AG09309 (cell line): ENCODE measurements at regions not wholly inside any gene's neighbourhood (a gene's known extent, or its start where the extent isn't known, plus 50 kb on each side); places are given as distances from the start of the nearest gene placed in this dataset.
"Not testable (repeated sequence)": the region's sequence is repeated elsewhere in the genome, so short reads cannot be mapped to it uniquely, and the experiment has no call there.

ENCODE experiments used
- DNase-seq: peaks from one replicate; pipeline ENCODE4 v3.0.0-alpha.2; 2010; ENCODE audit warnings: low read depth
- H3K4me3 ChIP-seq: 2 replicates; pipeline ENCODE4 v1.5.1; 2011; ENCODE audit warnings: mild to moderate bottlenecking, low read depth, low read length, moderate library complexity; ENCODE audit not compliant: control insufficient read depth
- CTCF ChIP-seq: IDR thresholded peaks from 2 replicates; pipeline ENCODE4 v1.5.1; 2011; ENCODE audit warnings: mild to moderate bottlenecking, low read depth, low read length, inconsistent platforms; ENCODE audit not compliant: insufficient read depth, control insufficient read depth; ENCODE audit errors: missing control alignments

- H3K4me3 ChIP-seq = no peak overlapping the region
- TF ChIP-seq CTCF = no peak
- no peak for DNase-seq
Measured at GRCh38 chr1:121458291-121459048, 273.7 kb downstream of the SRGAP2C start.

- no peak for TF ChIP-seq CTCF
- H3K4me3 ChIP-seq = no peak overlapping the region
- DNase-seq = no peak
Measured at GRCh38 chr1:121459235-121459634, 274.5 kb downstream of the SRGAP2C start.

GRCh38 chr1:121469395-121469794 lies 284.6 kb downstream of the SRGAP2C start:
- DNase-seq, H3K4me3 ChIP-seq: not testable (repeated sequence)

GRCh38 chr1:121470401-121470800 lies 285.6 kb downstream of the SRGAP2C start:
- H3K4me3 ChIP-seq, DNase-seq: not testable (repeated sequence)

- DNase-seq = no peak
- no peak for TF ChIP-seq CTCF
- no peak overlapping the region for H3K4me3 ChIP-seq
Measured at GRCh38 chr1:121471523-121471922, 286.7 kb downstream of the SRGAP2C start.

- no peak overlapping the region for H3K4me3 ChIP-seq
- TF ChIP-seq CTCF = no peak
- no peak for DNase-seq
Measured at GRCh38 chr1:121472017-121472416, 287.2 kb downstream of the SRGAP2C start.

- H3K4me3 ChIP-seq = no peak overlapping the region
- DNase-seq = no peak
- TF ChIP-seq CTCF = no peak
Measured at GRCh38 chr1:121483234-121483633, 298.5 kb downstream of the SRGAP2C start.

- TF ChIP-seq CTCF = no peak
- H3K4me3 ChIP-seq = no peak overlapping the region
- DNase-seq = peak; percentile 90
Measured at GRCh38 chr1:121483961-121484424, 299.2 kb downstream of the SRGAP2C start.

GRCh38 chr1:121494796-121495195 lies 310.0 kb downstream of the SRGAP2C start:
- DNase-seq, H3K4me3 ChIP-seq: not testable (repeated sequence)

- not testable (repeated sequence) for H3K4me3 ChIP-seq, DNase-seq
Measured at GRCh38 chr1:121511455-121511854, 326.7 kb downstream of the SRGAP2C start.

- H3K4me3 ChIP-seq, DNase-seq: not testable (repeated sequence)
Measured at GRCh38 chr1:121511876-121512275, 327.1 kb downstream of the SRGAP2C start.
